Hepatocyte (in vitro differentiated cells): ENCODE measurements at regions not wholly inside any gene's neighbourhood (a gene's known extent, or its start where the extent isn't known, plus 50 kb on each side); places are given as distances from the start of the nearest gene placed in this dataset.

ENCODE experiments used
- CTCF ChIP-seq: fragments of 200-600 bp; sonication (generic); IDR thresholded peaks from 2 replicates; pipeline ENCODE4 v1.5.1; 2016; ENCODE audit warnings: antibody characterized with exemption, mild to moderate bottlenecking; ENCODE audit not compliant: poor library complexity
- EZH2 ChIP-seq: fragments of 200-600 bp; sonication (generic); IDR thresholded peaks from 2 replicates; pipeline ENCODE4 v1.6.1; 2016; ENCODE audit warnings: antibody characterized with exemption, mild to moderate bottlenecking, borderline replicate concordance

GRCh38 chr12:90489141-90489540 lies 465.8 kb downstream of the CCER1 start:
- TF ChIP-seq EZH2 (no peak), CTCF (no peak)
